ENCODE measurements at regions not wholly inside any gene's neighbourhood (a gene's known extent, or its start where the extent isn't known, plus 50 kb on each side); places are given as distances from the start of the nearest gene placed in this dataset.

DNA sequence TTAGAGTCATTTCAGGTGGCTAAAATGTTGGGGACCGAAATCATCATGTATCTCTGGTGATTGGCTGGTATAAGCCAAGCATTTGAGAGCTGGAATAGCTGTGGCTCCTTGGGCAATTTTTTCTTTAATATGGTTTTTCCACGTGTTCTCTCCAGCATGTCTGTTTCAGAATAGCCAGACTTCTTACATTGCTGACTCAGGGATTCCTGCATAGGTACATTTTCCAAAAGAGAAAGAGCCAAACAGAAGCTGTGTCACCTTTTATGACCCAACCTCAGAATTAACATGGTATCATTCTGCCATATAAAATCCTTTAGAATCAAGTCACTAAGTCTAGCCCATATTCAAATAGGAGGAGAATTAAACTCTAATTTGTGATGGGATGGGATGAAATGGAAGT, 74.8 kb upstream of the TSLP start:
- intact Hi-C loops (cut with micrococcal nuclease; ENCODE audit: unreplicated experiment): no loop called here
- CTCF ChIA-PET: no interaction called here

DNA sequence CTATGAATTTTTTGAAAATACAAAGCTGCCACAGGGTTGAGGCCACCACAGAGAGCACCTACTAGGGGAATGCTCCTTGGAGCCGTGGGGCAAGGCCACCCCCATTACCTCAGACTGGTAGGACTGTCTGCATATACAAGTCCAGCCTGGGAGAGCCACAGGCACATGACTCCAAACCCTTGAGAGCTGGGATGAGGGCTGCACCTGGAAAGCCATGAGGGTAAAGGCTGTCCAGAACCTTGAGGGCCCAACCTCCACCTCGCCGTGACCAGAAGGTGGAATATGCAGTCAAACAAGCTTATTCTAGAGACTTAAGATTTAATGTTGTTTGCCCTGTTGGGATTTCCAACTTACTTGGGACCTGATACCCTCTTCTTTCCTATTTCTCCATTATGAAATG, 69.5 kb upstream of the TSLP start:
- H3K27ac ChIP-seq (ENCODE audit: low read depth, low read length, poor library complexity, severe bottlenecking): no peak overlapping the region
- intact Hi-C loops (cut with micrococcal nuclease; ENCODE audit: unreplicated experiment): no loop called here

More for the DNA sequence above, 74.8 kb upstream of the TSLP start:
- no peak overlapping the region for H3K4me3 ChIP-seq (ENCODE audit: low read depth, low read length, poor library complexity, severe bottlenecking)
- H3K4me1 ChIP-seq (ENCODE audit: insufficient read depth, low read length, poor library complexity, severe bottlenecking): no peaks in the 10 kb centered on the region
- no peak for DNase-seq (ENCODE audit: low spot score)
- H3K36me3 ChIP-seq (ENCODE audit: insufficient read depth, low read length, poor library complexity, severe bottlenecking): no peaks in the 10 kb centered on the region
- H3K27ac ChIP-seq (ENCODE audit: low read depth, low read length, poor library complexity, severe bottlenecking): no peak overlapping the region
- TF ChIP-seq, protein P1, sequence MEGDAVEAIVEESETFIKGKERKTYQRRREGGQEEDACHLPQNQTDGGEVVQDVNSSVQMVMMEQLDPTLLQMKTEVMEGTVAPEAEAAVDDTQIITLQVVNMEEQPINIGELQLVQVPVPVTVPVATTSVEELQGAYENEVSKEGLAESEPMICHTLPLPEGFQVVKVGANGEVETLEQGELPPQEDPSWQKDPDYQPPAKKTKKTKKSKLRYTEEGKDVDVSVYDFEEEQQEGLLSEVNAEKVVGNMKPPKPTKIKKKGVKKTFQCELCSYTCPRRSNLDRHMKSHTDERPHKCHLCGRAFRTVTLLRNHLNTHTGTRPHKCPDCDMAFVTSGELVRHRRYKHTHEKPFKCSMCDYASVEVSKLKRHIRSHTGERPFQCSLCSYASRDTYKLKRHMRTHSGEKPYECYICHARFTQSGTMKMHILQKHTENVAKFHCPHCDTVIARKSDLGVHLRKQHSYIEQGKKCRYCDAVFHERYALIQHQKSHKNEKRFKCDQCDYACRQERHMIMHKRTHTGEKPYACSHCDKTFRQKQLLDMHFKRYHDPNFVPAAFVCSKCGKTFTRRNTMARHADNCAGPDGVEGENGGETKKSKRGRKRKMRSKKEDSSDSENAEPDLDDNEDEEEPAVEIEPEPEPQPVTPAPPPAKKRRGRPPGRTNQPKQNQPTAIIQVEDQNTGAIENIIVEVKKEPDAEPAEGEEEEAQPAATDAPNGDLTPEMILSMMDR (conservative IDR thresholded peaks at IDR 0.05; ENCODE audit: low read depth, low read length): no peak
- TF ChIP-seq EZH2 (IDR thresholded peaks at IDR 0.05; ENCODE audit: borderline replicate concordance, low read depth, low read length, poor library complexity, severe bottlenecking): no peak
- no peaks in the 10 kb centered on the region for H3K9me3 ChIP-seq (ENCODE audit: low read depth, low read length, poor library complexity, severe bottlenecking)
- no TSS peak for BruUV-seq (replicated peaks)
- POLR2A ChIA-PET (ENCODE audit: low non-redundant PET): no interaction called here
- H3K27me3 ChIP-seq (replicated peaks; ENCODE audit: insufficient read depth, low read depth, low read length, poor library complexity): peaks cover 8% of the 10 kb centered on the region

DNA sequence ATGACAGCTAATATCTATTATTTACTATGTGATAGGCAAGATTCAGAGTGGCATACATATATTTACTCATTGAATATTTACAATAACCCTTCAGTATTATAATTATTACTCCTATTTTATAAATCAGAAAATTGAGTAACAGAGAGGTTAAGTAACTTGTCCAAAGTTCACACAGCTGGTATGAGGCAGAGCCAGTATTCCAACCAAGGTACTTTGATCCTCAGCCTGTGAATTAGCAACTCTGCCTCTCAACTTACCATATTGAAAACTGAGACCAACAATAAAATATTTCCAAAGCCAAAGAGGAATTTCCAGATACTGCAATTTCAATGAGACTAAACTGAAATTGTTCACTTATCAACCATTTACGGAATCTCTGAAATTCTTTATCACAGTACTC, 67.9 kb upstream of the TSLP start:
- H3K27me3 ChIP-seq (replicated peaks; ENCODE audit: insufficient read depth, low read depth, low read length, poor library complexity): peaks cover 8% of the 10 kb centered on the region
- no peaks in the 10 kb centered on the region for H3K9me3 ChIP-seq (ENCODE audit: low read depth, low read length, poor library complexity, severe bottlenecking)
- no peaks in the 10 kb centered on the region for H3K36me3 ChIP-seq (ENCODE audit: insufficient read depth, low read length, poor library complexity, severe bottlenecking)
- H3K4me3 ChIP-seq (ENCODE audit: low read depth, low read length, poor library complexity, severe bottlenecking): no peak overlapping the region
- H3K4me1 ChIP-seq (ENCODE audit: insufficient read depth, low read length, poor library complexity, severe bottlenecking): no peaks in the 10 kb centered on the region
- no peak overlapping the region for H3K27ac ChIP-seq (ENCODE audit: low read depth, low read length, poor library complexity, severe bottlenecking)
- no peak for DNase-seq (ENCODE audit: low spot score)
- POLR2A ChIA-PET (ENCODE audit: low non-redundant PET): no interaction called here
- CTCF ChIA-PET: no interaction called here
- intact Hi-C loops (cut with micrococcal nuclease; ENCODE audit: unreplicated experiment): no loop called here
- BruUV-seq (replicated peaks): no TSS peak
- TF ChIP-seq, protein P1 (conservative IDR thresholded peaks at IDR 0.05; ENCODE audit: low read depth, low read length): no peak
- no peak for TF ChIP-seq EZH2 (IDR thresholded peaks at IDR 0.05; ENCODE audit: borderline replicate concordance, low read depth, low read length, poor library complexity, severe bottlenecking)

More for the DNA sequence above, 69.5 kb upstream of the TSLP start:
- no peak for DNase-seq (ENCODE audit: low spot score)
- BruUV-seq (replicated peaks): no TSS peak
- Histone ChIP-seq H3K9me3 (ENCODE audit: low read depth, low read length, poor library complexity, severe bottlenecking) (no peaks in the 10 kb centered on the region), H3K4me1 (ENCODE audit: insufficient read depth, low read length, poor library complexity, severe bottlenecking) (no peaks in the 10 kb centered on the region), H3K27me3 (replicated peaks; ENCODE audit: insufficient read depth, low read depth, low read length, poor library complexity) (peaks cover 8% of the 10 kb centered on the region), H3K36me3 (ENCODE audit: insufficient read depth, low read length, poor library complexity, severe bottlenecking) (no peaks in the 10 kb centered on the region), H3K4me3 (ENCODE audit: low read depth, low read length, poor library complexity, severe bottlenecking) (no peak overlapping the region)
- no peak for TF ChIP-seq EZH2 (IDR thresholded peaks at IDR 0.05; ENCODE audit: borderline replicate concordance, low read depth, low read length, poor library complexity, severe bottlenecking)
- TF ChIP-seq, protein P1 (conservative IDR thresholded peaks at IDR 0.05; ENCODE audit: low read depth, low read length): no peak
- POLR2A ChIA-PET (ENCODE audit: low non-redundant PET): no interaction called here
- CTCF ChIA-PET: no interaction called here
